Hepatocyte (in vitro differentiated cells): ENCODE measurements at regions not wholly inside any gene's neighbourhood (a gene's known extent, or its start where the extent isn't known, plus 50 kb on each side); places are given as distances from the start of the nearest gene placed in this dataset.

Experiments used
- DNase-seq: peaks from one replicate; pipeline ENCODE4 v3.0.0-alpha.2; 2016; ENCODE audit warnings: low spot score
- H2AFZ ChIP-seq: fragments of 200-600 bp; sonication (generic); 2 replicates; pipeline ENCODE4 v1.6.0; 2016; ENCODE audit warnings: antibody characterized with exemption, mild to moderate bottlenecking
- H3K27ac ChIP-seq: fragments of 200-600 bp; sonication (generic); 2 replicates; pipeline ENCODE4 v1.5.1; 2016; ENCODE audit warnings: mild to moderate bottlenecking
- H3K27me3 ChIP-seq: fragments of 200-600 bp; sonication (generic); 2 replicates; pipeline ENCODE4 v1.6.1; 2016
- H3K36me3 ChIP-seq: fragments of 200-600 bp; sonication (generic); replicated peaks from 2 replicates; pipeline ENCODE4 v1.5.1; 2016; ENCODE audit warnings: low read depth; ENCODE audit not compliant: insufficient read depth
- H3K4me1 ChIP-seq: fragments of 200-600 bp; sonication (generic); 2 replicates; pipeline ENCODE4 v1.5.1; 2016; ENCODE audit warnings: mild to moderate bottlenecking, moderate library complexity; ENCODE audit not compliant: insufficient read depth
- H3K4me2 ChIP-seq: fragments of 200-600 bp; sonication (generic); 2 replicates; pipeline ENCODE4 v1.6.0; 2016
- H3K4me3 ChIP-seq: fragments of 200-600 bp; sonication (generic); 2 replicates; pipeline ENCODE4 v1.5.1; 2016; ENCODE audit warnings: mild to moderate bottlenecking
- H3K79me2 ChIP-seq: fragments of 200-600 bp; sonication (generic); 2 replicates; pipeline ENCODE4 v1.6.0; 2017; ENCODE audit warnings: mild to moderate bottlenecking
- H3K9me2 ChIP-seq: fragments of 200-600 bp; sonication (generic); replicated peaks from 2 replicates; pipeline ENCODE4 v1.6.0; 2017; ENCODE audit warnings: mild to moderate bottlenecking; ENCODE audit not compliant: insufficient read depth
- H3K9me3 ChIP-seq: fragments of 200-600 bp; sonication (generic); 2 replicates; pipeline ENCODE4 v1.5.1; 2016; ENCODE audit warnings: low read depth, mild to moderate bottlenecking
- H4K20me1 ChIP-seq: fragments of 200-600 bp; sonication (generic); 2 replicates; pipeline ENCODE4 v1.6.0; 2016; ENCODE audit warnings: mild to moderate bottlenecking; ENCODE audit not compliant: insufficient read depth, poor library complexity, severe bottlenecking
- CTCF ChIP-seq: fragments of 200-600 bp; sonication (generic); IDR thresholded peaks from 2 replicates; pipeline ENCODE4 v1.5.1; 2016; ENCODE audit warnings: antibody characterized with exemption, mild to moderate bottlenecking; ENCODE audit not compliant: poor library complexity
- EZH2 ChIP-seq: fragments of 200-600 bp; sonication (generic); IDR thresholded peaks from 2 replicates; pipeline ENCODE4 v1.6.1; 2016; ENCODE audit warnings: antibody characterized with exemption, mild to moderate bottlenecking, borderline replicate concordance
- EZH2phosphoT487 ChIP-seq: fragments of 200-600 bp; sonication (generic); IDR thresholded peaks from one replicate; pipeline ENCODE4 v1.6.1; 2018; ENCODE audit warnings: antibody characterized with exemption, mild to moderate bottlenecking, low read depth, moderate library complexity; ENCODE audit not compliant: unreplicated experiment, severe bottlenecking
- WGBS: methylation state at CpG from one replicate; pipeline ENCODE4 v1.1.6; 2016; ENCODE audit warnings: low lambda C conversion rate; ENCODE audit errors: missing lambda C conversion rate; 5-methylcytosine and 5-hydroxymethylcytosine counted together

- Histone ChIP-seq H3K27me3 (peaks cover 4% of the 10 kb centered on the region), H2AFZ (no peak overlapping the region), H3K79me2 (no peaks in the 10 kb centered on the region), H3K27ac (no peak overlapping the region), H4K20me1 (no peaks in the 10 kb centered on the region), H3K4me1 (no peaks in the 10 kb centered on the region), H3K36me3 (no peaks in the 10 kb centered on the region), H3K4me3 (no peak overlapping the region), H3K9me3 (no peaks in the 10 kb centered on the region), H3K9me2 (no peaks in the 10 kb centered on the region), H3K4me2 (no peak overlapping the region)
- whole genome bisulfite sequencing: 100% methylated on average over 1 of the region's 1 CpG
- TF ChIP-seq CTCF (no peak), EZH2phosphoT487 (no peak), EZH2 (no peak)
- no peak for DNase-seq
Observed at GRCh38 chr12:48266826-48267225, 63.7 kb upstream of the OR10AD1 start.

- H3K4me1 ChIP-seq: no peaks in the 10 kb centered on the region
- H2AFZ ChIP-seq: no peak overlapping the region
- H3K36me3 ChIP-seq: no peaks in the 10 kb centered on the region
- no peak overlapping the region for H3K4me2 ChIP-seq
- DNase-seq: no peak
- TF ChIP-seq EZH2phosphoT487 (no peak), CTCF (no peak), EZH2 (no peak)
- no peaks in the 10 kb centered on the region for H3K9me3 ChIP-seq
- no peak overlapping the region for H3K4me3 ChIP-seq
- H3K27ac ChIP-seq: no peak overlapping the region
- no peaks in the 10 kb centered on the region for H3K9me2 ChIP-seq
- H3K27me3 ChIP-seq: peaks cover 4% of the 10 kb centered on the region
- H4K20me1 ChIP-seq: no peaks in the 10 kb centered on the region
- H3K79me2 ChIP-seq: no peaks in the 10 kb centered on the region
Observed at GRCh38 chr12:48265777-48266176, 62.7 kb upstream of the OR10AD1 start.

- Histone ChIP-seq H3K36me3 (no peaks in the 10 kb centered on the region), H3K27me3 (peaks cover 4% of the 10 kb centered on the region), H3K4me1 (no peaks in the 10 kb centered on the region), H3K4me3 (no peak overlapping the region), H4K20me1 (no peaks in the 10 kb centered on the region), H2AFZ (no peak overlapping the region), H3K4me2 (no peak overlapping the region), H3K27ac (no peak overlapping the region), H3K9me2 (no peaks in the 10 kb centered on the region), H3K9me3 (no peaks in the 10 kb centered on the region), H3K79me2 (no peaks in the 10 kb centered on the region)
- no peak for DNase-seq
- TF ChIP-seq CTCF (no peak), EZH2 (no peak), EZH2phosphoT487 (no peak)
- 86% methylated on average over 1 of the region's 1 CpG for WGBS
Observed at GRCh38 chr12:48263617-48264016, 60.5 kb upstream of the OR10AD1 start.

- no peaks in the 10 kb centered on the region for H3K9me2 ChIP-seq
- no peaks in the 10 kb centered on the region for H4K20me1 ChIP-seq
- no peaks in the 10 kb centered on the region for H3K4me1 ChIP-seq
- no peak for DNase-seq
- no peaks in the 10 kb centered on the region for H3K9me3 ChIP-seq
- no peak overlapping the region for H3K4me2 ChIP-seq
- no peak overlapping the region for H3K4me3 ChIP-seq
- no peaks in the 10 kb centered on the region for H3K36me3 ChIP-seq
- H3K27me3 ChIP-seq: peaks cover 4% of the 10 kb centered on the region
- no peak overlapping the region for H2AFZ ChIP-seq
- H3K79me2 ChIP-seq: no peaks in the 10 kb centered on the region
- WGBS: 52% methylated on average over 2 of the region's 2 CpGs
- TF ChIP-seq CTCF (no peak), EZH2phosphoT487 (no peak), EZH2 (no peak)
- no peak overlapping the region for H3K27ac ChIP-seq
Observed at GRCh38 chr12:48261773-48262172, 58.7 kb upstream of the OR10AD1 start.
